Liver (tissue), 8 donors: ENCODE measurements at regions not wholly inside any gene's neighbourhood (a gene's known extent, or its start where the extent isn't known, plus 50 kb on each side); places are given as distances from the start of the nearest gene placed in this dataset.

ENCODE experiments used
- DNase-seq: peaks from one replicate; pipeline ENCODE4 v3.0.0-alpha.2; 2017; ENCODE audit warnings: low spot score
- H3K27ac ChIP-seq, 2 donors: one replicate each; pipeline ENCODE4 v1.7.0; 2013; ENCODE audit warnings: inconsistent platforms in 2 of 2, low read length in 2 of 2, control low read depth in 1 of 2, low read depth in 1 of 2, mild to moderate bottlenecking in 1 of 2
- H3K27me3 ChIP-seq, 4 donors: one replicate each; pipeline versions ENCODE4 v1.6.1 to v1.7.0; 2013; ENCODE audit warnings: low read length in 3 of 4, inconsistent platforms in 1 of 4, mild to moderate bottlenecking in 1 of 4, moderate library complexity in 1 of 4; ENCODE audit not compliant: control insufficient read depth in 4 of 4, insufficient read depth in 4 of 4
- H3K36me3 ChIP-seq, 4 donors: one replicate each; pipeline versions ENCODE4 v1.6.1 to v1.7.0; 2013; ENCODE audit warnings: low read length in 3 of 4, mild to moderate bottlenecking in 3 of 4, low read depth in 1 of 4, moderate library complexity in 1 of 4; ENCODE audit not compliant: control insufficient read depth in 4 of 4, insufficient read depth in 3 of 4
- H3K4me1 ChIP-seq, 4 donors: one replicate each; pipeline versions ENCODE4 v1.6.1 to v1.7.0; 2013; ENCODE audit warnings: low read length in 3 of 4, mild to moderate bottlenecking in 3 of 4, moderate library complexity in 1 of 4; ENCODE audit not compliant: control insufficient read depth in 4 of 4, insufficient read depth in 4 of 4
- H3K4me3 ChIP-seq, 3 donors: one replicate each; pipeline versions ENCODE4 v1.6.1 to v1.7.0; 2013; ENCODE audit warnings: low read length in 3 of 3, control low read depth in 1 of 3, low read depth in 1 of 3, mild to moderate bottlenecking in 1 of 3
- H3K9ac ChIP-seq, 2 donors: one replicate each; pipeline ENCODE4 v1.7.0; 2013; ENCODE audit warnings: low read length in 2 of 2, mild to moderate bottlenecking in 2 of 2, moderate library complexity in 2 of 2, control low read depth in 1 of 2, low read depth in 1 of 2
- H3K9me3 ChIP-seq, 4 donors: one replicate each; pipeline versions ENCODE4 v1.6.1 to v1.7.0; 2013; ENCODE audit warnings: low read length in 3 of 4; ENCODE audit not compliant: control insufficient read depth in 4 of 4
- ATF3 ChIP-seq: IDR thresholded peaks from 2 replicates; pipeline ENCODE4 v1.6.1; 2016; ENCODE audit warnings: antibody characterized with exemption
- CTCF ChIP-seq: fragments of 150-350 bp; IDR thresholded peaks from 2 replicates; pipeline ENCODE4 v1.5.1; 2017; ENCODE audit warnings: improper control_type of control experiment, low read depth, low read length; ENCODE audit not compliant: missing input control
- FOXA2 ChIP-seq: IDR thresholded peaks from 2 replicates; pipeline ENCODE4 v1.6.1; 2016; ENCODE audit warnings: antibody characterized with exemption
- GABPA ChIP-seq, 2 donors: IDR thresholded peaks in 1 of 2; conservative IDR thresholded peaks in 1 of 2; 2 replicates each; pipeline ENCODE4 v1.6.1; 2016; ENCODE audit warnings: antibody characterized with exemption in 2 of 2, mild to moderate bottlenecking in 1 of 2, moderate library complexity in 1 of 2
- HNF4G ChIP-seq: IDR thresholded peaks from 2 replicates; pipeline ENCODE4 v1.6.1; 2016; ENCODE audit warnings: antibody characterized with exemption
- JUND ChIP-seq, 2 donors: IDR thresholded peaks; 2 replicates each; pipeline ENCODE4 v1.6.1; 2016; ENCODE audit warnings: antibody characterized with exemption in 2 of 2
- NR2F2 ChIP-seq: IDR thresholded peaks from 2 replicates; pipeline ENCODE4 v1.6.1; 2016; ENCODE audit warnings: antibody characterized with exemption
- RAD21 ChIP-seq, 2 donors: IDR thresholded peaks; 2 replicates each; pipeline ENCODE4 v1.6.1; 2016; ENCODE audit warnings: antibody characterized with exemption in 2 of 2, mild to moderate bottlenecking in 2 of 2
- REST ChIP-seq: IDR thresholded peaks from 2 replicates; pipeline ENCODE4 v1.6.1; 2016; ENCODE audit warnings: antibody characterized with exemption, mild to moderate bottlenecking
- RXRA ChIP-seq, 2 donors: IDR thresholded peaks; 2 replicates each; pipeline ENCODE4 v1.6.1; 2017 to 2018; ENCODE audit warnings: antibody characterized with exemption in 2 of 2, mild to moderate bottlenecking in 1 of 2
- SP1 ChIP-seq: IDR thresholded peaks from 2 replicates; pipeline ENCODE4 v1.6.1; 2018; ENCODE audit warnings: antibody characterized with exemption, mild to moderate bottlenecking
- TAF1 ChIP-seq: conservative IDR thresholded peaks from 2 replicates; pipeline ENCODE4 v1.6.1; 2016; ENCODE audit warnings: antibody characterized with exemption, mild to moderate bottlenecking
- YY1 ChIP-seq: IDR thresholded peaks from 2 replicates; pipeline ENCODE4 v1.6.1; 2016; ENCODE audit warnings: antibody characterized with exemption, mild to moderate bottlenecking
- ZBTB33 ChIP-seq: IDR thresholded peaks from 2 replicates; pipeline ENCODE4 v1.6.1; 2016; ENCODE audit warnings: antibody characterized with exemption
- WGBS: extraction: QIAGEN DNeasy Blood & Tissue Kit; methylation state at CpG from one replicate; pipeline ENCODE4 v1.1.7; 2013; 5-methylcytosine and 5-hydroxymethylcytosine counted together
- donor health status: healthy.
- donor health status: healthy.
- donor health status: healthy.
- donor health status: healthy.
- donor health status: healthy.

- H3K9ac ChIP-seq, result no peak overlapping the region
- H3K4me3 ChIP-seq, result no peak overlapping the region
- no peak for DNase-seq
- no peak overlapping the region for H3K27ac ChIP-seq
- no peaks in the 10 kb centered on the region for H3K4me1 ChIP-seq
- H3K9me3 ChIP-seq, result no peaks in the 10 kb centered on the region
- TF ChIP-seq GABPA (IDR thresholded peaks at IDR 0.05 in 1 of 2, conservative IDR thresholded peaks at IDR 0.05 in 1 of 2), result no peak
- TF ChIP-seq ATF3, result no peak
- no peak for TF ChIP-seq FOXA2
- TF ChIP-seq YY1, result no peak
- no peak for TF ChIP-seq NR2F2
- TF ChIP-seq JUND (IDR thresholded peaks at IDR 0.05), result no peak
- no peak for TF ChIP-seq ZBTB33
- no peak for TF ChIP-seq REST
- no peak for TF ChIP-seq TAF1
- no peak for TF ChIP-seq RXRA (IDR thresholded peaks at IDR 0.05)
- H3K36me3 ChIP-seq, result no peaks in the 10 kb centered on the region
- no peaks in the 10 kb centered on the region for H3K27me3 ChIP-seq
Observed at GRCh38 chr20:11200423-11200822, 526.6 kb upstream of the JAG1 start.

- 23% methylated on average over 4 of the region's 4 CpGs for WGBS
- no peaks in the 10 kb centered on the region for H3K9me3 ChIP-seq
- H3K9ac ChIP-seq, result no peak overlapping the region
- TF ChIP-seq REST (no peak), SP1 (no peak), CTCF (peak; percentile 68), NR2F2 (no peak), HNF4G (no peak), RAD21 (IDR thresholded peaks at IDR 0.05) (peak; percentile 79 to 94)
- no peaks in the 10 kb centered on the region for H3K4me1 ChIP-seq
- peaks cover 0 to 2% (median 0%) of the 10 kb centered on the region in 4 donors for H3K27me3 ChIP-seq
- H3K4me3 ChIP-seq, result no peak overlapping the region
- H3K27ac ChIP-seq, result no peak overlapping the region
- H3K36me3 ChIP-seq, result no peaks in the 10 kb centered on the region
- DNase-seq, result peak; percentile 37
Observed at GRCh38 chr20:11204926-11205768, 531.3 kb upstream of the JAG1 start.
